ENCODE measurements at regions not wholly inside any gene's neighbourhood (a gene's known extent, or its start where the extent isn't known, plus 50 kb on each side); places are given as distances from the start of the nearest gene placed in this dataset.
"Not testable (repeated sequence)": the region's sequence is repeated elsewhere in the genome, so short reads cannot be mapped to it uniquely, and the experiment has no call there.

GRCh38 chr9:87210658-87211057 is 263.4 kb upstream of the GAS1 start:
- not testable (repeated sequence) for DNase-seq

- DNase-seq = no peak
Observed at GRCh38 chr9:87211669-87212068, 264.4 kb upstream of the GAS1 start.

DNA sequence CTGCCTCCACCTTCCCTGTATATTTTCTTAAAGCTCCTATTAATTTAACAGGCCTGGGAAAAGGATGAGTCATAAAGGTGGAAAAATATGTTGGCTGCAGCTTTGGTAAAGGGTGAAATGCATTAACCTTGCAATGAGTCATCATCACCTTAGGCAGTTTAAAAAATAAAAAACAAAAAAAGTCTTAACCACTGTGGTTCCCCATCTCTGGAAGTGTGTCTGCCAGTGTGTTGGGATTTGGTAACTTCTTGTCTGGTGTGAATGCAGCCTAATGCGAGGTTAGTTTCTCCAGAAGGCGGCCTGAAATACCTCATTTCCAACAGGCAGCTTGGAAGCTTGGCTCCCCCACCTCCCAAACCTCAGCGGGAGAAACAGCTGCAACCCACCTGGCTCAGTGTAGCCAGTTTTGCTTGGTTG is 265.3 kb upstream of the GAS1 start:
- no peak for DNase-seq

DNA sequence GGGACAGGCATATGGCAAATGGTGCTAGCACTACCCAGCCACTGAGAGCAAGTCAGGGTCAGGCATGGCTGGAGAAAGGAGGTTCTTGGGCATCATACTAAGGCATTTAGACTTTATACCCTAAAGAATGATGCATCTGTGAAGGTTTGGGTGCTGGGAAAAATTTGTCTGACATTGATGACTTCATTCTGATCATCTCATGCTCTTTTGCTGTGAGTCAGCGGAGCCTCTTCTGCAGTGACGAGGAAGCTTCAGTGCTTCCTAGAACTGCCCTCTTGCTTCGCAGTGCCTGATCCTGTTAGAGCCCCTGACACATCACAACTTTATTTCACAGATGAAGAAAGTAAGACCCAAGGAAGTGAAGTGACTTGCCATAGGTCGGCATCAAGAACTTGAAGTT is 266.6 kb upstream of the GAS1 start:
- DNase-seq = no peak

- no peak for DNase-seq
Observed at GRCh38 chr9:87214991-87215390, 267.7 kb upstream of the GAS1 start.

GRCh38 chr9:87216036-87216435 is 268.7 kb upstream of the GAS1 start:
- DNase-seq = no peak

DNA sequence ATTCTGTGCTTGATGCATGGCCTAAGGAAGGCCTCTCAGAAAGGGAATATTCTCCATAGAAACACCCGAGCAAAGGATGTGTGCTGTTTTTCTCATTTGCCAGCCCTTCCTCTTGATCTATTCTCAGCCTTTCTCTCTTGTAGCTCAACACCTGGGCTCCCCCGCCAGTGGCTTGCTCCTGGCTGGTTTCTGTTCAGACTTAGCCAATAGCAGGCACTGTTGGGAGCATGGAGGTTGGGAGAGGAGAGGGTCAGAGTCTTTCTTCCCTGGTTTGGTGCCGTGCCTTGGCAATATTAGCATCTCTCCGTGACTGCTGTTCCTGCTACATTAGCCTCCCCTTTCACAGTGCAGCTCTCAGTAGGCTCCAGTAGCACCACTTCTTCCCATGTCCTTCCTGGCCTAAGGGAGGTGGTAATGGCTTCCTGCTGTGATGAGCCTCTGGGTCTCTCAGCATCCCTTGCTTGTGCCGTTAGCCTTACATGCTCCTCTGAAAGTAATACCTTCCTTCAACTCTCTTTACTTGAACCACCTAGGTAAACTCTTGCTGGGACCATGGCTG is 269.7 kb upstream of the GAS1 start:
- no peak for DNase-seq

DNA sequence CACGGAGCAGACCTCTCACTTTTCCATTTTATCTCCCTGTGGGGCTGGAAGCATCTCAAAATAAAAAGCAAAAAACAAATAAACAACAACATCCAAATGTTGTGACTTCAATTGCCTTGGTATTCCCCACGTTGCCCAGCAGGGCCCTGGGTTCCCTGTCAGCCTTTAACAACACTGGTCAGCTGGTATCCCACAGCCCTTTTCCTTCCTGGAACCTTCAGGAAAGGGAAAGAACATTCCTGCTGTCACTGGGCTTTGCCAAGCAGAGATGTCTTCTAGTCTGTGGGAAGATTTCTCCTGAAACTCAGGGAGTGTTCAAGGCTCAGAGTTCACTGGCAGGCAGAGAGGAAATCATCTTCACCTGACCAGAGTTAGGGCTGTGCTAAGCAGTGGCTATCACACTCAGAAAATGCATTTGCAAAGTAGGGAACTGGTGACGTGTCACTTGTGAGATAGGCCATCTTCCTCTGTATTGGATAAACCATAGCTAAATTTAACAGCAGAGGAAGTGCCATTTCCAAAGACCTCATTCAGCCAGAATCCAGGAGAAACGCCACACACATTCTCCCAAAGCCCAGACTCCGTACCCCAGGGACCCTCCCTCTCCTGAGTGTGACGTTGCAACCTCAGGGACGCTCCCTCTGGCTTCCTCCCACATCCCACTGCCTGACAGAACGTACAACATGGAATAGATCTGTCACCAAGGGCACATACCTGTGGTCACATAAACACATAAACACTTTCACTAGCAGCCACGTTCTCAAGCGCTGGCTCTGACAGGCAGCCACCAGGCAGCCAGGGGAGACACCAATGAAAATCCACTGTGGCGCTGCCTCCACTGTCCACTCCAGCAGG is 274.0 kb upstream of the DAPK1 start:
- DNase-seq = no peak

GRCh38 chr9:87226896-87227295 is 270.8 kb upstream of the DAPK1 start:
- DNase-seq = no peak

GRCh38 chr9:87227456-87227855 is 270.2 kb upstream of the DAPK1 start:
- no peak for DNase-seq

DNA sequence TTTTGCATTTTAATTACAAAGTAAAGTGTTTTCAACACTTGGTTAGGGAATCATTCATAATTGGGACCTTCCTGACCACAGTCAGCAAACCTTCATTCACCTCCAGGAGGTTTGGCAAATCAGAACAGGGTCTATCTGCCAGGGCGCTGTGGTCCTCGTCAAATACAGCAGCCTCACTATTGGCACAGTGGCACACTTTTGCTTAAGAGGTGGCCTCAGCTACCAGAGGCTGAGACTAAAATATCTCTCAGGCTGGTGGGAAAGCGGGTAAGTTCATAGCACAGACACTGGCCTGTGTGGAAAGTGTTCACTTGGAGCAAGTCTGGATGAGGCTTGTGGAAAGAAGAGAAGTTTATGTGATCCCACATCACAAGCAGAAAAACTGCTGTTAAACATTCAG is 268.6 kb upstream of the DAPK1 start:
- no peak for DNase-seq

DNA sequence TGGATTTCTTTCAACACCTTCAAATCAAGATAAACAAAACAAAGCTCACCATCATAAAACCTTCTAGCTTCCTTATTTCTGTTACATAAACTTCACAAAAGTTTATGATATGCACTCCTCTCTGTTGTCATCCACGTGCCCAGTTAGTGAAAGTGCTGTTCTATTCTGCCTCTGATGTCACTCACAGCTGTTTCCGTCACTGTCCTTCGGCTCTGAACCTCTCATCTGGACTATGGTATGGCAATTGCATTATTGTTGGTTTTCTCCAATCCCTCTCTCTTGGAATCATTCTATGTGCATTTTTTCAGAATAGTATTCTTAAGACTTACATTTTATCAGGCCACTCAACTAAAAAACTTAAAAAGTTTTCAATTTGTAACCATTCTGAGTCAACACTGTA is 264.2 kb upstream of the DAPK1 start:
- no peak for DNase-seq

DNA sequence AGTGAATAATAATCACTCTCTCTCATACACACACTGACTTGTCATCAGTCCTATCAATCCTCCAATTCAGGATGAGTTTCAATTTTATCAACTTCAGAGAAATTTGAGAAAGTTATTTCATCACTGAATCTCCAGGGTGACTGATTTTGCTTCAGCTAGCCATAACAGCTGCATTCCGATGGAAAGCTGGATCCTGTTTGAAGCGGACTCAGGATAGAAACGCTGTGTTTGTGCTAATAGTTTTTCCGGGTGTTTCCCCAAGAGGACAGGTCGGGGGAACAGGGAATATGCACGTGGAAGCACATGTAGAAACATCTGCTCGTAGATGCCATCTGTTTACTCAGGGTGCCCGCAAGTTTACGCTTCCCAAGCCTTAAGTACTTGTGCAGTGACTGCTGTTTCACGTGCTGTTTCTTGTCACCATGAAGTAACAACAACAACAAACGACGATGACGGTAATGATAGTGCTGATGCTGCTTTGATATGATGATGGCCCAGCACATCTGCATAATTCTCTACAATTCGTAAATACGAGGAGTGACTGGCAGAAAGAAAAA is 263.7 kb upstream of the DAPK1 start:
- DNase-seq = no peak

GRCh38 chr9:87234854-87235253 is 262.8 kb upstream of the DAPK1 start:
- DNase-seq = no peak

GRCh38 chr9:87236546-87236945 is 261.1 kb upstream of the DAPK1 start:
- no peak for DNase-seq

DNA sequence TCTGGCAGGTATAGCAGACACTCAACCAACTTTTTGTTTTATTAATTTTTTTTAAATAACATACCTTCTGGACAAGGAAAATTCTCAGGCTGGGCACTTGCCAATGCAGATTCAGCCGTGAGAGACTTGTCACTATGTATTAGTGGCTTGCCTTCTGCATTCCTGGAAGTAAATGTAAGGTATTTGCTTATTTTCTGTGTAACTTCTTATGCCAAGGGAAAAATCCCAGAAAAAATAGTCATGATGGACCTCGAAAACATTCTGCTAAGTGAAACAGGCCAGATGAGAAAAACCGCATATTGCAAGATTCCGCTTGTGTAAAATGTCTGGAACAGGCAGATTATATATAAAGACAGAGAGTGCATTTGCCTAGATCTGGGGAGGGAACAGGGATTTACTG is 260.3 kb upstream of the DAPK1 start:
- DNase-seq = no peak

GRCh38 chr9:87238545-87238944 is 259.1 kb upstream of the DAPK1 start:
- no peak for DNase-seq

DNA sequence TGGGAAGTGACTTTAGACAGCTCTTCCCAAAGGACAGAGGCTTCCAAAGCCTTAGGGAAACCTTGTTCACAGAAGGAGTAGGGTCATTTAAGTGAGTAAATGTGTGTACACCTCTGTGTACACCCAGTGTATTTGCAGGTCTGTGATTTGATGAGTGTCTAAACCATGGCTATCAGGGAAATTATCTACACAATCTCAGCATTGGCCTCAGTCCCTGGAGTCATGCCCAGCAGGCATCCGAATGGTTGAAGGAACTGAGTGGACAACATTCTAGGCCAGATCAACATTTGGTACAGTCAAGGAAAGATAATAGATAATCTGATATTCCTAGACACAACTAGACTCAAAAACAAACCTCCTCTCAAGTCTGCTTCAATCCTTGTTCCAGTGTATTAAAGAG is 258.4 kb upstream of the DAPK1 start:
- no peak for DNase-seq

GRCh38 chr9:87243602-87244001 is 254.1 kb upstream of the DAPK1 start:
- no peak for DNase-seq

DNA sequence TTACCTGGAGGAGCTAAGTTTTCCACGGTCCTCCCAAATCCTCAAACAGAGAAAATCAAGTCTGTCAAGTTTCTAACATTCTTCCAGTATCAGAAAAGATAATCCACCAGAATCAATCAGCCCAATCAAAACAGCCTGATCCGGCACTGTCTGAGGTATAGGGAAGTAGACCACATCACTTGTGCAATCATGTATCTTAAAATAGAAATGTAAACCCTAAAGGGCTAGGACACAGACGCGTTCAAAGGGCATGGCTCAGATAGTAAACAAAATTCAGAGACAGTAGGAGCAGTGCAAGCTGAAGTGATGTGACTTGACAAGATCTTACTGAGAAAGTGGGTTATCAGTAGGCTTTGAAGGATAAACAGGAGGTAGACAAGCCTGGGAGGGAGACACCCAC is 252.4 kb upstream of the DAPK1 start:
- DNase-seq = no peak

- no peak for DNase-seq
Observed at GRCh38 chr9:87247097-87247496, 250.6 kb upstream of the DAPK1 start.

- no peak for DNase-seq
Observed at GRCh38 chr9:87249029-87249428, 248.6 kb upstream of the DAPK1 start.

GRCh38 chr9:87250205-87250604 is 247.5 kb upstream of the DAPK1 start:
- no peak for DNase-seq

- no peak for DNase-seq
Observed at GRCh38 chr9:87255431-87256155, 242.1 kb upstream of the DAPK1 start.
